Heart left ventricle (tissue), 16 donors: ENCODE measurements at regions not wholly inside any gene's neighbourhood (a gene's known extent, or its start where the extent isn't known, plus 50 kb on each side); places are given as distances from the start of the nearest gene placed in this dataset.
"Not testable (repeated sequence)": the region's sequence is repeated elsewhere in the genome, so short reads cannot be mapped to it uniquely, and the experiment has no call there.

ENCODE experiments used
- ATAC-seq, 4 donors: fragments of 200-7000 bp; cut with Tn5 transposase; one replicate each; pipeline ENCODE4 v1.9.1; 2020 to 2022; ENCODE audit warnings: moderate library complexity in 4 of 4, mild to moderate bottlenecking in 3 of 4, moderate number of reproducible peaks in 1 of 4
- DNase-seq, 5 donors: peaks; one replicate each; pipeline ENCODE4 v3.0.0-alpha.2; 2020
- H3K27ac ChIP-seq, 12 donors: fragments of 200-600 bp; sonication (generic) in 4 of 12; one replicate each; pipeline versions ENCODE4 v1.5.0 to v1.8.0; 2016 to 2022; ENCODE audit warnings: mild to moderate bottlenecking in 2 of 12
- H3K27me3 ChIP-seq, 9 donors: fragments of 200-600 bp; sonication (generic) in 2 of 9; one replicate each; pipeline versions ENCODE4 v1.5.1 to v1.8.0; 2016 to 2022; ENCODE audit warnings: mild to moderate bottlenecking in 3 of 9
- H3K36me3 ChIP-seq, 9 donors: fragments of 200-600 bp; sonication (generic) in 2 of 9; one replicate each; pipeline versions ENCODE4 v1.5.0 to v1.8.0; 2018 to 2022; ENCODE audit warnings: mild to moderate bottlenecking in 2 of 9
- H3K4me1 ChIP-seq, 12 donors: fragments of 200-600 bp; sonication (generic) in 4 of 12; one replicate each; pipeline versions ENCODE4 v1.5.0 to v1.8.0; 2016 to 2022; ENCODE audit warnings: mild to moderate bottlenecking in 3 of 12
- H3K4me3 ChIP-seq, 12 donors: fragments of 200-600 bp; sonication (generic) in 4 of 12; one replicate each; pipeline versions ENCODE4 v1.5.0 to v1.8.0; 2017 to 2022; ENCODE audit warnings: mild to moderate bottlenecking in 9 of 12, moderate library complexity in 4 of 12
- H3K9me3 ChIP-seq, 12 donors: fragments of 200-600 bp; sonication (generic) in 4 of 12; one replicate each; pipeline versions ENCODE4 v1.5.0 to v1.8.0; 2016 to 2022; ENCODE audit warnings: mild to moderate bottlenecking in 1 of 12
- POLR2A ChIP-seq, 2 donors: fragments of 450-650 bp; IDR thresholded peaks; one replicate each; pipeline ENCODE4 v1.6.1; 2017; ENCODE audit warnings: antibody characterized with exemption in 2 of 2, mild to moderate bottlenecking in 2 of 2, moderate library complexity in 2 of 2
- WGBS, 4 donors: extraction: QIAGEN DNeasy Blood & Tissue Kit in 2 of 4; methylation state at CpG; one replicate each; pipeline versions ENCODE4 v1.1.5 to v1.1.7; 2013 to 2018; 5-methylcytosine and 5-hydroxymethylcytosine counted together
- intact Hi-C, 10 donors: fragments of 100-400 bp; cut with DNase I; formaldehyde crosslinking; loops; one replicate each; pipeline versions ENCODE4 v1.11.1 to v1.14.2; 2022
- TF ChIP-seq, protein P1 (sequence below), 12 donors: fragments of 200-600 bp; sonication (generic) in 4 of 12; IDR thresholded peaks; one replicate each; pipeline versions ENCODE4 v1.5.0 to v1.8.0; 2018 to 2022; ENCODE audit warnings: antibody characterized with exemption in 12 of 12, mild to moderate bottlenecking in 5 of 12
- donor health status: ischemic (EF 13 %, LVEDD 7.1; RV severe dilation, severe dysfunction).
- donor health status: healthy with polysubstance abuse.
- donor health status: DM: no; HTN: yes; CAD: no.
- donor health status: DM: no; HTN: no; CAD: no.
- donor health status: ischemic (EF 25% LVEDD 6.9; RV normal size, moderate dysfunction).
- donor health status: ischemic (EF 25% LVEDD 5.7; RV mildly dilated, moderate dysfunction).
- donor health status: healthy.
- donor health status: DM: yes; HTN: yes; CAD: no.
- donor health status: ischemic (EF 35%, LVEDD 5.7; RV mildly dilated, moderate dysfunction).
- donor health status: nonischemic (EF 11% LVEDD 7.7; RV severe dilation, severe dysfunction).
- donor health status: DM: yes; HTN: yes; CAD: no.
- donor health status: PGD.
- donor health status: ischemic (EF 29% LVEDD 5.4; RV normal size, mild dysfunction).
- donor health status: nonischemic (EF 23%, LVEDD 6.1; RV moderate dilation, normal function).

DNA sequence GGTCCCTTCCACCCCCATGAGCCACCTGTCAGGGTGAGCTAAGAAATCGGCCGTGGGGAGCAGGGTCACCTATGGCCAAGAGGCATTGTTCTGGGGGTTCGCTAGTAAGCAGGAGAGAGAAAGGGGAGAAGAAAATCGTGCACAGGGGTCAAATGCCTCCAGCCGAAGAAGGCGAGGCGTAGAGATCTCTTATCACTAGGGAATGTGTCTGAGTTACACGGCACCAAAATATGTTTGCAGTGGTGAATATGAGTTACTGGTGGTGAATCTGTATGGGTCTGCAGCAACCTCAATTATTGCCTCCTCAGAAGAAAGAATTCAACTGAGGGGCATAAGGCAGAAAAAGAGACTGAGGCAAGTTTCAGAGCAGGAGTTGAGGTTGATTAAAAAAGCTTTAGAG, 54.2 kb upstream of the RABGAP1L start:
- TF ChIP-seq, protein P1, sequence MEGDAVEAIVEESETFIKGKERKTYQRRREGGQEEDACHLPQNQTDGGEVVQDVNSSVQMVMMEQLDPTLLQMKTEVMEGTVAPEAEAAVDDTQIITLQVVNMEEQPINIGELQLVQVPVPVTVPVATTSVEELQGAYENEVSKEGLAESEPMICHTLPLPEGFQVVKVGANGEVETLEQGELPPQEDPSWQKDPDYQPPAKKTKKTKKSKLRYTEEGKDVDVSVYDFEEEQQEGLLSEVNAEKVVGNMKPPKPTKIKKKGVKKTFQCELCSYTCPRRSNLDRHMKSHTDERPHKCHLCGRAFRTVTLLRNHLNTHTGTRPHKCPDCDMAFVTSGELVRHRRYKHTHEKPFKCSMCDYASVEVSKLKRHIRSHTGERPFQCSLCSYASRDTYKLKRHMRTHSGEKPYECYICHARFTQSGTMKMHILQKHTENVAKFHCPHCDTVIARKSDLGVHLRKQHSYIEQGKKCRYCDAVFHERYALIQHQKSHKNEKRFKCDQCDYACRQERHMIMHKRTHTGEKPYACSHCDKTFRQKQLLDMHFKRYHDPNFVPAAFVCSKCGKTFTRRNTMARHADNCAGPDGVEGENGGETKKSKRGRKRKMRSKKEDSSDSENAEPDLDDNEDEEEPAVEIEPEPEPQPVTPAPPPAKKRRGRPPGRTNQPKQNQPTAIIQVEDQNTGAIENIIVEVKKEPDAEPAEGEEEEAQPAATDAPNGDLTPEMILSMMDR (IDR thresholded peaks at IDR 0.05): no peak
- no peak for TF ChIP-seq POLR2A (IDR thresholded peaks at IDR 0.05)
- Histone ChIP-seq H3K9me3 (no peaks in the 10 kb centered on the region), H3K27ac (no peak overlapping the region), H3K36me3 (no peaks in the 10 kb centered on the region), H3K4me3 (no peak overlapping the region), H3K27me3 (peaks cover 0 to 3% (median 0%) of the 10 kb centered on the region in 9 donors), H3K4me1 (no peaks in the 10 kb centered on the region)
- intact Hi-C loops: no loop called here
- ATAC-seq (no peak), DNase-seq (no peak)
- WGBS, 4 donors: 87 to 91% (median 89%) methylated on average over 8 of the region's 8 CpGs

DNA sequence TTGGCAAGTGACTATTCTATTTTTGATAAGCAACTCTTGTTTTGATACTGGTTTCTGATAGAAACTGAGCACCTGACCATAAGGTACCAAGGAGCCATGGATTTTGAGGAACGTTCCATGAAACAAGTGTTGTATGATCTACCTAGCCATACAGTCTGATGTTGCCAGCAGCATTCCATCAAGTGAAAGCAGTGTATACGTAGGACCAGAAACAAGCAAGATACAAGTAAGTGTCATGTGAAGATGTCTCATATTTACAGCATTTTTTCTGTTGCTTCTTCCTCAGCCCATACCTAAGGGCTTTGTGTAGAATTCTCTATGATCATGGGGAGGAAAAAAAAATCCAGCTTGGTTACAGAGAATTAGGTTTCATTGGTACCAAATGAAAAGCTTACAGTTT, 55.6 kb upstream of the RABGAP1L start:
- no peaks in the 10 kb centered on the region for H3K9me3 ChIP-seq
- H3K27me3 ChIP-seq: peaks cover 0 to 3% (median 0%) of the 10 kb centered on the region in 9 donors
- no peaks in the 10 kb centered on the region for H3K36me3 ChIP-seq
- H3K4me1 ChIP-seq: no peaks in the 10 kb centered on the region
- no peak overlapping the region for H3K4me3 ChIP-seq
- 86 to 93% (median 89%) methylated on average over 2 of the region's 2 CpGs for WGBS, 4 donors
- no peak for TF ChIP-seq POLR2A (IDR thresholded peaks at IDR 0.05)
- TF ChIP-seq, protein P1 (IDR thresholded peaks at IDR 0.05): no peak
- no peak for DNase-seq
- intact Hi-C loops: no loop called here
- no peak for ATAC-seq
- H3K27ac ChIP-seq: no peak overlapping the region

DNA sequence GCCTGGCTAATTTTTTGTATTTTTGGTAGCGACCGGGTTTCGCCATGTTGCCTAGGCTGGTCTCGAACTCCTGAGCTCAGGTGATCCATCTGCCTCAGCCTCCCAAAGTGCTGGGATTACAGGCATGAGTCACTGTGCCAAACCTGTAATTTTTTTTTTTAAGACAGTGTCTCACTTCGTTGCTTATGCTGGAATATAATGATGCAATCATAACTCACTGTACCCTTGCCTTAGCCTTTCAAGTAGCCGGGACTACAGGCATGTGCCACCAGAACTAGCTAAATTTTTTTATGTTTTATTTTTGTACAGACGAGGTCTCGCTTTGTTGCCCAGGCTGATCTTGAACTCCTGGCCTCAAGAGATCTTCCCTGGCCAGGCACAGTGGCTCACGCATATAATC, 57.3 kb upstream of the RABGAP1L start:
- H3K36me3 ChIP-seq, H3K27me3 ChIP-seq, DNase-seq, H3K27ac ChIP-seq, H3K9me3 ChIP-seq, H3K4me3 ChIP-seq, intact Hi-C loops, H3K4me1 ChIP-seq, ATAC-seq: not testable (repeated sequence)
- WGBS, 4 donors: 91 to 94% (median 93%) methylated on average over 9 of the region's 9 CpGs

DNA sequence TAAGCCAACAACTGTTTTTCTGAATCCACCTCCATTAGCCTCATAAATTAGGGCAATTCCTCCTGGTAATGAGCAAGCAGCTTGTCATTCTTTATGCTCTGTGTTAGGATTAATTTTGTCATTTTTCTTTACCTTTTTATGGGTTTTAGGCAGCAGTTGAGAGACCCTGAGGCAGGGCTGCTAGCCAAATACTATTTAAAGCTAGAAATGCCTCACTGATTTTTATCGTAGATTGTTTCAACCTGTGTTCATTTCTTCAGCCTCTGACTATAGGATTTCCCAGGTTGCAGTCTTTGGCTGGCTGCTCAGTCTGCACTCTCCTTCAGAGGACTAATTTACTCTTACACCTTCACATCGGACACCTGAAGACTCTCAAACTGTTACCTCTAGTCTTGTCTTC, 61.9 kb upstream of the RABGAP1L start:
- intact Hi-C loops: loop anchor here in 5 of 10 donors (5.0 to 10.0 kb wide), 2 partner anchors 120 to 647 kb away; no protein-coding TSS in a partner anchor
- TF ChIP-seq, protein P1 (IDR thresholded peaks at IDR 0.05): no peak
- TF ChIP-seq POLR2A (IDR thresholded peaks at IDR 0.05): no peak
- H3K9me3 ChIP-seq: no peaks in the 10 kb centered on the region
- no peak overlapping the region for H3K4me3 ChIP-seq
- WGBS, 4 donors: 86 to 92% (median 89%) methylated on average over 2 of the region's 2 CpGs
- DNase-seq: no peak
- no peaks in the 10 kb centered on the region for H3K4me1 ChIP-seq
- H3K27ac ChIP-seq: no peak overlapping the region
- no peaks in the 10 kb centered on the region for H3K36me3 ChIP-seq
- ATAC-seq: no peak
- no peaks in the 10 kb centered on the region for H3K27me3 ChIP-seq

DNA sequence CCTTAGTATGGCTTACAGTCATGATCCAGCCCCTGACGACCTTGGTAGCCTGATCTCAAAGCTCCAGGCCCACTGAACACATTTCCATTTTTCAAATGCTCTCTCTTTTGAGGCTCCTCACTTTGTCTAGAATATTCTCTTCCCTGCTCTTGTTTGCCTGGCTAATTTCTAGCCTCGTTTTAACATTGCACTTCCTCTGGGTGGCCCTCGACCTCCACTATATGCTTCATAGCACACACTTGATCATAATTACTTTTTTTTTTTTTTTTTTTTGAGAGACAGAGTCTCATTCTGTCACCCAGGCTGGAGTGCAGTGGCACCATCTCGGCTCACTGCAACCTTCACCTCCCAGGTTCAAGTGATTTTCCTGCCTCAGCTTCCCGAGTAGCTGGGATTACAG, 65.5 kb upstream of the RABGAP1L start:
- intact Hi-C loops: loop anchor here in 5 of 10 donors (1.0 to 10.0 kb wide), 3 partner anchors 124 to 651 kb away; no protein-coding TSS in a partner anchor
- WGBS, 4 donors: 47 to 70% (median 64%) methylated on average over 5 of the region's 5 CpGs

More for the DNA sequence above, 65.5 kb upstream of the RABGAP1L start:
- H3K27me3 ChIP-seq, H3K4me1 ChIP-seq, H3K9me3 ChIP-seq, H3K36me3 ChIP-seq, DNase-seq, H3K4me3 ChIP-seq, H3K27ac ChIP-seq: not testable (repeated sequence)
- TF ChIP-seq, protein P1 (IDR thresholded peaks at IDR 0.05): peak in 9 of 12 donors; percentile 8 to 37 (median 27)
- peak in 2 of 4 donors; percentile 34 to 45 for ATAC-seq
